ENCODE measurements at regions not wholly inside any gene's neighbourhood (a gene's known extent, or its start where the extent isn't known, plus 50 kb on each side); places are given as distances from the start of the nearest gene placed in this dataset.

DNA sequence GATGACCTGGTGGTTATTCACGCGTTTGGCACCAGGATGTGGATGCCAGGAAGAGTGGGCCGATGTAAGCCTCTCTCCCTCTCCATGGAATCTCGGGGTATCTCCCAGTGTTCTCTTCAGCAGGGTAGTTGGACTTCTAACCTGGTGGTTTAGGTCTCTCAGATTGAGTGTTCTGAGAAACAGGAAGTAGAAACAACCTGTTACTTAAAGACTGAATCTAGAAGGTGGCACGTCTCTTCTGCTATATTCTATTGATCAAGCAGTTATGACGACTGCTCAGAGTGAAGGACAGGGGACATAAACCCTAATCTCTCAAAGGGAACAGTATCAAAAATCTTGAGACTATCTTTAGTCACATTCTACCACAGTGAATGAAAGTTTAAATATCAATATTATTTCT, 918.7 kb upstream of the PIK3C3 start:
- TF ChIP-seq, protein P1, sequence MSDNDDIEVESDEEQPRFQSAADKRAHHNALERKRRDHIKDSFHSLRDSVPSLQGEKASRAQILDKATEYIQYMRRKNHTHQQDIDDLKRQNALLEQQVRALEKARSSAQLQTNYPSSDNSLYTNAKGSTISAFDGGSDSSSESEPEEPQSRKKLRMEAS (IDR thresholded peaks at IDR 0.05; ENCODE audit: low read depth, low read length) = no peak
- TF ChIP-seq POLR2A (IDR thresholded peaks at IDR 0.05; ENCODE audit: extremely low read depth, insufficient read length) = no peak
